ENCODE measurements at regions not wholly inside any gene's neighbourhood (a gene's known extent, or its start where the extent isn't known, plus 50 kb on each side); places are given as distances from the start of the nearest gene placed in this dataset.
"Not testable (repeated sequence)": the region's sequence is repeated elsewhere in the genome, so short reads cannot be mapped to it uniquely, and the experiment has no call there.

DNA sequence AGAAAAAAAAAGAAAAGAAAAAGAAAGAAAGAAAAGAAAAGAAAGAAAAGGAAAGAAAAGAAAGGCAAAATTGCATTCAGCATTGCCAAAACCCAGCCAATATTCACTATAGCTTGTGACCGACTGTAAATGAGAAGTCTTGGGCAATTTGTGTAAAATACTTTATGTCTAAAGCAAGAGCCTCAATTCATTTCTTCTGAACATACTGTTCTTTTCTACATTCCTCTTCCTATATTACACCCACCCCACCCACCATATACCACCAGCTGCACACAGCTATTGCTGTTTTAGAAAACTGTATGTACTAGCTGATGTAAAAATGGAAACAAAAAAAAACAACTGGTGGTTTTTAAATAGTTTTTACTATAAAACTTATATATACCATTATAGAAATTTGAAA is 156.9 kb upstream of the TTC29 start:
- no peak for DNase-seq (ENCODE audit: low read depth in 3 of 3)

DNA sequence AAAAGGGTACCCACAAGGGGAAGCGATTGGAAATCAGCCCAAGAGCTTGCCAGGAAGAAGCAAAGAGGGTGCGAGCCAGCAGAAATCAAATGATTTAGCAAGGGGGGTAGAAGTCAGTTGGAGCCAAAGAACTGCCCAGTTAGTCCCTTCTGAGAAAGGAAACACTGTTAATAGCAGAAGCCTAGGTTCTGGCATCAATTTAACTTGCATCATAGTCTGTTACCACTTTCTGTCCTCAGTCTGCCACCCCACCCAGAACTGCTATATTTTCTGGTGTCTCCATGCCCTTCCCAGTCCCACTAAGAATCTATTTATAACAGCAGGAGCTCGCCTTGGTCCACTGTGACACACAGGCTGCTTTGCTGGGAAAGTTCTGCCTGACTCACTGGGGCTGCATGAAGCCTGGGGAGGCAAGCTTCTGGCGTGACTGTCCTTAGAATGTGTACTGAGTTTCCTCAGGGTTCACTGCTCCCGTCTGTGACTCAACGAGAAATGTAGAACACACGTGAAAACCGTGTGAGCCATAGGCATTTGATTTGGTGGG is 157.8 kb upstream of the TTC29 start:
- no peak for DNase-seq (ENCODE audit: low read depth in 3 of 3)

DNA sequence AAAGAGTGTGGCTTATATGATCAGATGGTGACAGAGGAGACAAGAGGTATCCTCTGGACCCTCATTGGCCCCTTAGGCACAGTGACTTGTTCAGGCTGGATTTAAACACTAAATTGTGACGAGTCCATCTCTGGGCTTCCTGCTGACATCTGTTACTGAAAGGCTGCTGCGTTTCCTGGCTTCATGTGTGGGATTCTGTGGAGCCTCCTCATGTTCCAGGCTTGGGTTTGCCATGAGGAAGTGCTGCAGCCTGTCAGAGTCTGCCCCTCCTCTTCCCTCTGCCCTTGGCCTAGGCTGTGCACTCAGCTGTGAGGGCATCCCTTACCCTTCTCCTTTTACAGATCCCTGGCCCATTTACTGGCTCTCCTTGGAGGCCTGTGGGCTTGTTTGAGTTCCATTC is 159.1 kb upstream of the TTC29 start:
- no peak for DNase-seq (ENCODE audit: low read depth in 3 of 3)

DNA sequence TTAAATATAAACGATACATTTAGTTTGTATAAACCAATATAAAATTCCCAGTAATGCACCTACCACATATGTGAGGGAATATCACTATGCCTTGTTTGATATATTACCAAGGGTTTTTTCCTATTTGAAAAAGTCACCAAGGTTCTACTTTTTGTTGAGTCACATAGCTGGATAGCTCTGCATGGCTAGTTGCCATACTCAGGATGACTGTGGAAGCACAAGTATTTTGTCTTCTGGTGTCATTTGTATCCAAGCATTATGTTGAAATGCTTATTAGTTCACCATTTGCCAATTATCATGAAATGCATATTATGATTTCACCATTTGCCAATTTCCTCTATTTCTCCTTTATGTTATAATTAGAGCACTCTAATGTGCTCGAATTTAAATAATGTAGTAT is 162.7 kb upstream of the TTC29 start:
- no peak for DNase-seq (ENCODE audit: low read depth in 3 of 3)

DNA sequence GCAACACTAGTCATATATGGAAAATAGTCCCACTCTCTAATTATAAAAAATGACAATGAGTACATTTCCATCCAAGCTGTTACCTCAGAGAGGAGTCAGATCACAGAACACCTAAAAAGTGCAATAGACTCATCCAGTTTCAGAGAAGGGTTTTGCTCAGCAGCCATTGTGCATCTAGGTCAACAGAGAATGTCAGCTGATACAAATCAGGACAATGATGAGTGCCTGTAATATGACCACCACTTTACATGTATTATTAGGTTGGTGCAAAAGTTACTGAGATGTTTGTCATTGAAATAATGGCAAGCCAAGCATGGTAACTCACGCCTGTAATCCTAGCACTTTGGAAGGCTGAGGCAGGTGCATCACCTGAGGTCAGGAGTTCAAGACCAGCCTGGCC is 164.1 kb upstream of the TTC29 start:
- no peak for DNase-seq (ENCODE audit: low read depth in 3 of 3)

DNA sequence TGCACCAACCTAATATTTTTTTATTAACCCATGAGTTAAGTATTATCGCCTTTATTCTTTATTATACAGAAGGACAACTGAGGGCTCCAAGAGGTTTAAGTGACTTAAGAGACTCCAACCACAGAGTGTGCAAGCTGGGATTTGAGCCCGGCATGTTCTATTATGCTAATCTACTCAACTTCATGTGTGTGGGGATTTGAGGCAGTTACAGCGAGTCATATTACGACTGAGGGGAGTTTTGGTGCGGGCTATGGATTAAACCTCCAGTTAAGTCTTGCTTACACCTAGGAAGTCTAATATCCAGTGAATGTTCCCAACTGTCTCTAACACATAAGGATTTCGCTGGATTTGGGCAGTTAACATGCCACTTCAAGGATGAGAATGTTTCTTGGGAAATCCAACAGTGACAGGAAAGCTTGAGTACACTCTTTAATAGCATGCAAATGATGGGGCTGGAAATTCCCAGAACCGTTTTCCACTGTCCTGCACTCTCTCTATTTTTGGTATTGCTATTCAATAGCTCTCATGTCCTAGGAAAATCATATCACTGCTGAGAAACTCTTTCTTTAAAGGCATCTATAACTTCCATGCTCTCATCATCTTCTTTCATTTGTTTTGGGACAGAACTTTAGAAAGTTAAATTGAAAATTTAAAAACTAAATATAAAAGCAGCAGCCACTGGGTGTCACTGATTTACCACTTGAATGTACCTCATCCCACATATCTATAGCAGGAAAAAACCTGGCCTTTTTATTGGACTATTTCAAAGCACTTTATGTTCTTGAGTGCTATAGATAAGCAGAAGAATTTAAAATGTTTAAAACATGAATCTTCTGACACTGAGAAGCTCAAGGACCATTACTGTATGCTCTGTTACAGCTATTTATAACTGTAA is 165.1 kb upstream of the TTC29 start:
- DNase-seq (ENCODE audit: low read depth in 3 of 3), result no peak

DNA sequence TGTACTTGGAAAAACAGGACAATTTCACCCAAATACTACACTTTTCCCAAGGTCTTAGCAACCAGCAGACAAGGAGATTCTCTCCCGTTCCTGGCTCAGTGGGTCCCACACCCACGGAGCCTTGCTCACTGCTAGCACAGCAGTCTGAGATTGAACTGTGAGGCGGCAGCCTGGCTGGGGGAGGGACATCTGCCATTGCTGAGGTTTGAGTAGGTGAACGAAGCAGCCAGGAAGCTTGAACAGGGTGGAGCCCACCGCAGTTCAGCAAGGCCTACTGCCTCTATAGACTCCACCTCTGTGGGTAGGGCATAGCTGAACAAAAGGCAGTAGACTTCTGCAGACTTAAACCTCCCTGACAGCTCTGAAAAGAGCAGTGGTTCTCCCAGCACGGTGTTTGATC is 166.5 kb upstream of the TTC29 start:
- not testable (repeated sequence) for DNase-seq (ENCODE audit: low read depth in 3 of 3)

DNA sequence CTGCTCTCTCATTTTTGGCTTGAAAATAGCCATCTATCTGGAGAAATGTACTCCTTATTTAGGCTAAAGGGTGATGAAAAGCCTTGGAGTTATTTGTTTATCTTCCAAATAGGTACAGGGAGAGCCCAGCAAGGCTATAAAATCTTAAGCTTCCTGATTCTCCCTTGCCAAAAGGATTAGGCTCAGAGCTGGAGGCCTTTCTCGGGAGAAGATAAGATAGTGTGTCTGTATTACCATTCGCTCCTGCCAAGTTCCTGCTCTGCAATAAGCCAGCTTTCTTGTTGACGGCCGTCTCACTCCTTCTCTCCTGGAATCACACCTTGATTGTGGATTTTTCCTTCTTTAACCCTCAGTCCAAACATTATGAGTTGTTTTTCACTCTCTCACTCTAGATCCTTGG is 171.8 kb upstream of the TTC29 start:
- DNase-seq (ENCODE audit: low read depth in 3 of 3), result no peak

DNA sequence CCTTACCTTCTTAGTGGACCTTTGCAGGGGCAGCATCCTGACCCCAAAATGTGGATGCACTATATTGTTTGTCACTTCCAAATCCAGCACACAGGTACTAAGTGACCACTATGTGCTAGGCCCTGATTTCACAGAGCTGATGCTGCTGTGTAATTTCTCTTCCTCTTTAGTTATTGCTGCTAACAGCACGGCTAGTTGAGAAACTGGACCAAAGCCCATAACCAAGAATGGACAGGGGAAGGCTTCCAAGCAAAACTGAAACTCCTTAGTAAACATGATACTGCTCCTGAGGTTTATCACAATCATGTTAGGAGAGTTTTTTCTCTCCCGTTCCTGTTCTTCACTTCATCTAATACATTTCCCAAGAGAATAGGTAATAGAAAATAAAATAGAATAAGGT is 172.9 kb upstream of the TTC29 start:
- DNase-seq (ENCODE audit: low read depth in 3 of 3), result no peak

DNA sequence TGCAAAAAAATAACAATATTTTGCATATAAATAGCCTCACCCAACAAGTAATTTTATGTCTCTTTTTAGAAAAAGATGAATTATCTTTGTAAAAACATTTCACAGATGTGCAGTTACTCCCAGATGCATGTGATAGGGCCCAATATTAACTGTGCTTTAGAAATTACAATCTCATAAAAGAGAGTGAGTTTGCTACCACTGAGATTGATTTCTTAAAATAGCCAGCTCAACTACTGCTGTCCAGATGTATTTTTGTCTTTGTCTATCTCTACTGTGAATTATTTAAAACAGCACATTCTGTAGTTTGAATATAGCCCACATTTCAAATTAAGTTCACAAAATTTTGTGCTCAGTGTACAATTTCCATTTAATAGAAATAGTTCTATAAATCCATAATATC is 177.0 kb upstream of the TTC29 start:
- no peak for DNase-seq (ENCODE audit: low read depth in 3 of 3)

DNA sequence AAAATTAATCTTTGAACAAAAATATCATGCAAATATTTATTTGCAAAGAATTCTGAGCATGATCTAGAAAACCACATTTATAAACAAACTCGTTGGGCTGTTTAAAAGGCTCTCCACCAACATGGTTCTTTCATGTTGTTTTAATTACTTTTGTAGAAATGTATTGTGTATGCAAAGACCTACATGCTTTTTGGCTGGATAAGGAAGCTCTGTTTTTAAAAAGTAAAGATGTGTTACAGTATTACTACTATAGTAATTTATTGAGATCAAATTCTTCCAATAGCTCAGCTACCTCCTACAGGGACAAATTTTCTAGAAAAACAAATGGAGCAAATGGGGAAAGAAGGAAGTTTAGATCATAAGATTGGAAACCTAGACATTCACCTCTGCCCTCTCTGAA is 177.5 kb upstream of the TTC29 start:
- no peak for DNase-seq (ENCODE audit: low read depth in 3 of 3)

DNA sequence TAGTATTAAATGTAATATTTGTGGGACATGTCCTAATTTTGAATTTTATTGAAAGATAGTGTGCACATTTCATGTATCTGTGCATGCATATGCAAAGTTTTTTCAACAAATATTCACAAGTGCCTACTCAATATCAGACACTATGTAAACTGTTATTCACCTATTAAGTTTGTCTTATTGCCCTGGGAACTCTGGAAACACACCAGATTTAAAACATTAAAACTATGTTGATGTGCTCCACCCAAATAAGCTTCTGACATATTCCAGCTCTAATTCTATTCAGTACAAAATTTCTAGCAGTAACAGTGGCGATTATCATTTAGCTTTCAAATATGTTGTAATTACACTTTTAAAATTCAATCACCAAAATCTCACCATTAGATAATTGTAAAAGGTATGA is 183.1 kb upstream of the TTC29 start:
- DNase-seq (ENCODE audit: low read depth in 3 of 3), result no peak

DNA sequence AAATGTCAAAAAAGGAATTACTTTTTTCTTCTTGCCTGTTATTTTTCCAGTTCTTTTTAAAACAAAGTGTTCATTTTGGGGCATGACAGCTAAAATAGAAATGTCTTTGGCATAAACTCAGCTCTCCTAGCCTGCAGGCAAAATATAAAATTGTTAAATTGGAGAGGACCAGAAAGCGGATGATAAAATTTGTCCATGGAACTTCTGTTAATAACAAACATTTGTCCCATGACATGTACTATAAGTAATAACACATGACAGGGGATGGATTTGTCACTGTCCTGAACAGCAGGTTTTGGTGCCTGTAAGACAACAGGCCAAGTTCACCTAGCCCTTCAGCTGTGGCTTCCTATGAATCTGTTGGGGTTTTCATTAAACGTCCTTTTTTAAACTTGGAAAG is 184.0 kb upstream of the TTC29 start:
- no peak for DNase-seq (ENCODE audit: low read depth in 3 of 3)

DNA sequence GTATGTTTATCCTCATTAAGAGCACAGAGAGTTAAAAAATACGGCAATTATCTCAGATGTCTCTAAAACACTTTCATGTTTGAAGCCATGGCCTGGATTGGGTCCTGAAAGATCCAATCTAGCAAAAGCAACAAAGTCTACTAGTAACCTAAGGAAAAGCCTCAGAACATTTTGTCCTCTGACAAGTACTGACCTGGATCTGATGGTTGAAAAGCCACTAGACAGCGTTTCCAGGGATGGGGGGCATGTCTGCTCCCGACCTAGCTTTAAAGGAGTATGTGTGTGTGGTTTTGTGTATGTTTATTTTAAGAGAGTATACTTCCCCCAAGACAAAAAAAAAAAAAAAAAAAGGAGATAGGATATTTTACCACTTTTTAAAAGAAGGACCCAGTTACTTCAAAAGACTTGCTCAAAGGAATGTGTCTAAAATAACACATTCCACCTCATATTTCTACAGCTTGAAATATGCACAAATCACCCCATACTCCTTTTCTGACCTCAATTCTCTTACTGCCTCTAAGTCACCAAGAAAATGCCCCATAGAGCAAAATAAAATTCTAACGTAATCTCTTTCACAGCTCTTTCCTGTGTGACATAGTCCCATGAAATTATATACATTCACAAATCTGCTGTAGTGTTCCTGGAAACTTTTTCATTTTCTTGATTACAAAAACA is 189.0 kb upstream of the TTC29 start:
- DNase-seq (ENCODE audit: low read depth in 3 of 3), result no peak

DNA sequence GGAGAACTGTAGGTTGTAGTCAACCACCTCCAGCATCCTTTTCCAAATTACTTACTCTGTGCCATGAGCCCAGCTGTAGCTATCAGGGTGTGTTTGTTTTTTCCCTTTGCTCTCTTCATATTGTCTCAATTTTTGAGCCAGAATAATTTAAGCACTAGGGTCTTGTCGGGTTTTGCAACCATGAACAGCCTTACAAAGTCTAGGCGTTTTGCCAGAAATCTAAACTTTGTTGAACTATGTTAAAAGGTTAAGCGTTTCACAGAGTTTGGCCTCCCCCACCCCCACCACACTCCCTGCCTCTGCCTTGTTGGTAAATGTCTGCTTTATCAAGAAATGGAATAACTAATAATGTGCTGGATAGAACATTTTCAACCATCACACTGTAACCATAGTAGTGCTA is 190.6 kb upstream of the TTC29 start:
- DNase-seq (ENCODE audit: low read depth in 3 of 3), result no peak

DNA sequence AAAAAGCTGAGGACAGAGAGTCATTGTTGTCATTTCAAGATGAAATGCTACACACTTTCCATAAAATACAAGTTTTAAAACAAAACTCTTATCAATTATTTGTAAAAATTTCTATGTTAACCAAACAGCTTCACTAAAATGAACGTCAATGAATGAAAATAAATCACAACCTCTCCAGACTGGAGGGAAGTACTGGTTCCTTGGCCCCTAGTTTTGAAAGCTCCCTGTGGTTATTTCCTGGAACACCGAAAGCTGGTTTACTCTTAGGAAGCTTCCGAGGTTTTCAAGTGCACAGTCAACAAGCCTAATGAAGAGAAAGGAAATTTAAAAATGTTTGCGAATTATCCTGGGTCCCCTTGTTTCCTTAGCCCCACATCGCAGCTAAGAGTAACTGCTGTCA is 191.1 kb upstream of the TTC29 start:
- no peak for DNase-seq (ENCODE audit: low read depth in 3 of 3)

DNA sequence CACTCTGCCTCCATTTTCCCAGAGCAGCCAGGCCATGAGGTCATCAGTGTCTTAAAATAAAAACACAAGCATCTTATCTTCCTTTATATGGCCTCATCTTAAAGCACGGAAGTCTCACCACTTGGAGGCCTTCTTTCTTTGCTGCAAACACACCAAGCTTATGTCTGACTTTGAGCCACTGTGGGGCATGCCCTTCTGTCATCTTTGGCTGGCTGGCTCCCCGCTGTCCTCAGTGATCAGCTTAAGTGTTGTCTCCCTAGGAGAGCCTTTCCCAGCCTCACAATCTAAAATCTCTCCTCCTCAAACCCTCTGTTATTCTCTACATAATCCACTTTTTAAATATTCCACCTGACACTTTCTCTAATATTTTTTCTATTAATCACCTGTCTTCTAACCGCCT is 191.6 kb upstream of the TTC29 start:
- no peak for DNase-seq (ENCODE audit: low read depth in 3 of 3)

DNA sequence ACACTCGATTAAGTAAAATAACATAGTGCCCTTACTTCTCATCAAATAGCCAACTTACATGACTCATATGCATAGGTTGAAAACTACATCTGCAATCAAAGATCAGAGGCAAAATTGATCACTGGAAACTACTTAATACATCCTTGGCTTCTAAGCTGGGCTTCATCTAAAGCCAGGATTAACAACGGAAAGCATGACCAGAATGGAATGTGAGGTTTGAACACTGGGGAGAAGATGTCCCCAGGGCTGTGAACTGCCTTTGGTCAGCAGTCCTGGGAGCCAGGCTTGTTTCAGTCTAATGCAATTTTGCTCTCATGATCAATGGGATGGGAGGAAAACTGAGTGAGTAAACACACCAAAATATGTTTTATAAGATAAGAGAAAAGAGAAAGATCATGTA is 192.5 kb upstream of the TTC29 start:
- no peak for DNase-seq (ENCODE audit: low read depth in 3 of 3)

DNA sequence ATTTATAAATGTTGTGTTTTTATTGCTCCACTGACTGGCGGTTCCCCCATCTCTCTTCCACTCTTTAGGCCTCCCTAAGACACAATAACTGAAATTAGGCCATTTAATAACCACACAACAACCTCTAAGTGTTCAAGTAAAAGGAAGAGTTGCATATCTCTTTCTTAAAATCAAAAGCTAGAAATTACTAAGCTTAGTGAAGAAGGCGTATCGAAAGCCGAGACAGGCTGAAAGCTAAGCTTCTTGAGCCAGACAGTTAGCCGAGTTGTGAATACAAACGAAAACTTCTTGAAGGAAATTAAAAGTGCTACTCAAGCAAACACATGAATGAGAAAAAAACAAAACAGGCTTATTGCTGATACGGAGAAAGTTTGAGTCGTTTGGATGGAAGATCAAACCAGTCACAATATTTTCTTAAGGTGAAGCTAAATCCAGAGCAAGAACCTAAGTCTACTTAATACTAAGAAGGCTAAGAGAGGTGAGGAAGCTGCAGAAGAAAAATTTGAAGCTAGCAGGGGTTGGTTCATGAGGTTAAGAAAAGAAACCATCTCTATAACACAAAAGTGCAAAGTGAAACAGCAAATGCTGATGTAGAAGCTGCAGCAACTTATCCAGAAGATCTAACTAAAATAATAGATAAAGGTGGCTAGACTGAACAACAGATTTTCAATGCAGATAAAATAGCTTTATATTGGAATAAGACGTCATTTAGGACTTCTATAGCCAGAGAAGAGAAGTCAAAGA is 194.0 kb upstream of the TTC29 start:
- no peak for DNase-seq (ENCODE audit: low read depth in 3 of 3)

DNA sequence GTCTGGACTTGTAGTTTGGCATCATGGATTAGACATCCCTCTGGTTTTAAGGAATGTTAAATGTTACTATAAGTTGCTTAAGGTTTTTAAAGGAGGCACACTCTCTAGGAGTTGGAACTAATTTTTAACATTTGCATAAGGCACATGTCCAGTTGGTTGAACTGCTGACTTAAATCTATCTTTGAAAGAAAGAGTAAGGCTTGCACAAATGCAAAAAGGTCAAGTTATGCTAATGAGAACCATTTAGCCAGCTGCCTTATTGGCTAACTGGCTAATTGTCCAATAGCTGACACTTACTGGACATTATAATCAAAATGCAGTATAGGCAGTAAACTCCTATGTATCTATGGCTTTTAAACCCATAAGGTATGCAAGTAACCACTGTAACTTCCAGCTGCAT is 206.1 kb upstream of the TTC29 start:
- DNase-seq (ENCODE audit: low read depth in 3 of 3), result no peak

DNA sequence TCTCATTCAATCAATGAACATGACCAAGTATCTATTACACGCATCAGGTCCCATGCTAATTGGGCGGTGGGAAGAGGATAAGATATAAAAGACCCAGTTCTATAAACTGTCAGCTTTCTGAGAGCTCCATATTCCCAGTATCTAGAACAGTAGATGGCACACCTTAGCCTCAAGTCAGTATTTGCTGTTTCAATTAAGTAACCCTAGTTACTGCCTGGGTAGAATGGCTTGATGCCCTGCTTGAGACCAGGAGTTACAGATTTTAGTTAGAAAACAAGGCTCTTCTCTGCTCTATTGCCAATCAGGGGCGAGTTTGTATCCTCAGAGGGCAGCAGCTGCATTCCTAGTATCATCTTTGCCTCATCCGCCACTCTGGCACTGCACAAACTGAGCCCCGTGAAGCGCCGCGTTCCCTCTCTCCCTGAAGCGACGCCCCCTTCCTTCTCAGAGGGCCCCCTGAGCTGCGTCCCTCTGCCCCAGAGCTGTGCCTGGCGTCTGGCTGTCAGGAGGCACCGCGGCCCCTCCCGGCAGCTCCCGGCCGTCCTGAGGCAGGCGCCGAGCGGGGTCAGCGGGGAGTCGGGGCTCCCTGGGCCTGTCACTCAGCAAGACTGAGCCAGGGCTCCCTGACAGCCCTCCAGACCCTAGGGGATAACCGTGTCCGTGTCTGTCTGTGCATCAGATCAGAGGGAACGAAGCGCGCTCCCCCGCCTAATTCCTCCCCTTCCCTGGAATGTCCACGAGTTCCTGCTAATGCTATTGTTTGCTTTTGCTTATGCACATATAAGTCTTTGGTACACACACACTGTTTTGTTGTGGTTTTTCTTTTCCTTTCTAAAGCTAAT is 212.4 kb upstream of the TTC29 start:
- no peak for DNase-seq (ENCODE audit: low read depth in 3 of 3)

Data from stimulated activated CD4-positive, alpha-beta T cell treated with anti-CD3 and anti-CD28 coated beads, TNF-alpha, amount 100 ng/mL, for 24 hours (primary cell).